ENCODE measurements at regions not wholly inside any gene's neighbourhood (a gene's known extent, or its start where the extent isn't known, plus 50 kb on each side); places are given as distances from the start of the nearest gene placed in this dataset.

GRCh38 chr10:3867454-3868270 lies 82.7 kb upstream of the KLF6 start:
- Histone ChIP-seq H3K27ac (no peak overlapping the region), H3K9me3 (no peaks in the 10 kb centered on the region), H3K4me3 (no peak overlapping the region), H3K36me3 (no peaks in the 10 kb centered on the region), H3K27me3 (no peaks in the 10 kb centered on the region), H3K4me1 (peaks cover 0 to 6% of the 10 kb centered on the region in 2 donors)
- intact Hi-C loops (cut with DNase I; ENCODE audit: low total_unique reads) (no loop called here), in situ Hi-C loops (cut with MboI; ENCODE audit: low sequenced_read_pairs in 4 of 4) (no loop called here)
- TF ChIP-seq POLR2A (IDR thresholded peaks at IDR 0.05) (no peak), CTCF (IDR thresholded peaks at IDR 0.05 in 4 of 5, conservative IDR thresholded peaks at IDR 0.05 in 1 of 5) (no peak)
- ATAC-seq (no peak), DNase-seq (no peak)

- H3K9me3 ChIP-seq, result no peaks in the 10 kb centered on the region
- no peak overlapping the region for H3K4me3 ChIP-seq
- ATAC-seq, result no peak
- intact Hi-C loops (cut with DNase I; ENCODE audit: low total_unique reads), result no loop called here
- no peak overlapping the region for H3K27ac ChIP-seq
- in situ Hi-C loops (cut with MboI; ENCODE audit: low sequenced_read_pairs in 4 of 4), result no loop called here
- no peaks in the 10 kb centered on the region for H3K36me3 ChIP-seq
- H3K4me1 ChIP-seq, result peaks cover 0 to 6% of the 10 kb centered on the region in 2 donors
- no peak for DNase-seq
- TF ChIP-seq CTCF (IDR thresholded peaks at IDR 0.05 in 4 of 5, conservative IDR thresholded peaks at IDR 0.05 in 1 of 5) (no peak), POLR2A (IDR thresholded peaks at IDR 0.05) (no peak)
- H3K27me3 ChIP-seq, result no peaks in the 10 kb centered on the region
Observed at GRCh38 chr10:3866332-3866731, 81.3 kb upstream of the KLF6 start.

GRCh38 chr10:3865565-3865964 lies 80.6 kb upstream of the KLF6 start:
- TF ChIP-seq POLR2A (IDR thresholded peaks at IDR 0.05) (no peak), CTCF (IDR thresholded peaks at IDR 0.05 in 4 of 5, conservative IDR thresholded peaks at IDR 0.05 in 1 of 5) (no peak)
- ATAC-seq (no peak), DNase-seq (no peak)

GRCh38 chr10:3861795-3862194 lies 76.8 kb upstream of the KLF6 start:
- DNase-seq, result no peak
- Histone ChIP-seq H3K9me3 (no peaks in the 10 kb centered on the region), H3K27ac (no peak overlapping the region), H3K4me3 (no peak overlapping the region), H3K36me3 (no peaks in the 10 kb centered on the region), H3K4me1 (no peaks in the 10 kb centered on the region), H3K27me3 (no peaks in the 10 kb centered on the region)
- ATAC-seq, result no peak
- in situ Hi-C loops (cut with MboI; ENCODE audit: low sequenced_read_pairs in 4 of 4) (no loop called here), intact Hi-C loops (cut with DNase I; ENCODE audit: low total_unique reads) (no loop called here)
- TF ChIP-seq CTCF (IDR thresholded peaks at IDR 0.05 in 4 of 5, conservative IDR thresholded peaks at IDR 0.05 in 1 of 5) (no peak), POLR2A (IDR thresholded peaks at IDR 0.05) (no peak)

More at GRCh38 chr10:3865565-3865964, 80.6 kb upstream of the KLF6 start:
- H3K27me3 ChIP-seq, result no peaks in the 10 kb centered on the region
- no peaks in the 10 kb centered on the region for H3K36me3 ChIP-seq
- intact Hi-C loops (cut with DNase I; ENCODE audit: low total_unique reads) (no loop called here), in situ Hi-C loops (cut with MboI; ENCODE audit: low sequenced_read_pairs in 4 of 4) (no loop called here)
- H3K4me1 ChIP-seq, result peaks cover 0 to 6% of the 10 kb centered on the region in 2 donors
- no peak overlapping the region for H3K27ac ChIP-seq
- no peak overlapping the region for H3K4me3 ChIP-seq
- no peaks in the 10 kb centered on the region for H3K9me3 ChIP-seq
